ENCODE measurements at regions not wholly inside any gene's neighbourhood (a gene's known extent, or its start where the extent isn't known, plus 50 kb on each side); places are given as distances from the start of the nearest gene placed in this dataset.

- no peak overlapping the region for H2AFZ ChIP-seq (ENCODE audit: low read length)
- ChIA-PET POLR2A (interaction anchor here (1.7 kb wide), 1 partner anchor 10 kb away, joined by 4 read pairs; no protein-coding TSS in a partner anchor), CTCF (ENCODE audit: unreplicated experiment) (no interaction called here)
- H3K79me2 ChIP-seq (ENCODE audit: insufficient read depth, low read depth, low read length): no peaks in the 10 kb centered on the region
- H3K4me3 ChIP-seq (ENCODE audit: low read depth, low read length, poor library complexity, severe bottlenecking): no peak overlapping the region
- no peak for DNase-seq (ENCODE audit: low spot score)
- H3K4me2 ChIP-seq (ENCODE audit: low read length): no peak overlapping the region
- H3K36me3 ChIP-seq (ENCODE audit: insufficient read depth, low read length): no peaks in the 10 kb centered on the region
- H4K20me1 ChIP-seq (ENCODE audit: insufficient read depth, low read length): no peaks in the 10 kb centered on the region
- no peak overlapping the region for H3K27ac ChIP-seq (ENCODE audit: low read depth, low read length, poor library complexity, severe bottlenecking)
- no TSS peak for BruUV-seq (replicated peaks)
- H3K9me3 ChIP-seq (ENCODE audit: low read length): peaks cover 13% of the 10 kb centered on the region; the same call in 1 of the 2 replicates
- no peaks in the 10 kb centered on the region for H3K4me1 ChIP-seq (ENCODE audit: insufficient read depth, low read length, poor library complexity, severe bottlenecking)
- no peak for TF ChIP-seq EZH2phosphoT487 (IDR thresholded peaks at IDR 0.05; ENCODE audit: borderline replicate concordance, low read depth, low read length)
- no peak for TF ChIP-seq CTCF (conservative IDR thresholded peaks at IDR 0.05; ENCODE audit: low read length)
- intact Hi-C loops (cut with micrococcal nuclease; ENCODE audit: unreplicated experiment): no loop called here
- H3K9me2 ChIP-seq (ENCODE audit: insufficient read depth, low read length): no peaks in the 10 kb centered on the region
Observed at GRCh38 chr1:234683127-234683860, 73.3 kb upstream of the IRF2BP2 start.

GRCh38 chr1:234681990-234682389, 72.0 kb upstream of the IRF2BP2 start:
- Histone ChIP-seq H3K9me3 (ENCODE audit: low read length) (peaks cover 13% of the 10 kb centered on the region; the same call in 1 of the 2 replicates), H3K4me1 (ENCODE audit: insufficient read depth, low read length, poor library complexity, severe bottlenecking) (no peaks in the 10 kb centered on the region), H3K9me2 (ENCODE audit: insufficient read depth, low read length) (no peaks in the 10 kb centered on the region), H3K79me2 (ENCODE audit: insufficient read depth, low read depth, low read length) (no peaks in the 10 kb centered on the region), H2AFZ (ENCODE audit: low read length) (no peak overlapping the region), H3K36me3 (ENCODE audit: insufficient read depth, low read length) (no peaks in the 10 kb centered on the region), H3K4me2 (ENCODE audit: low read length) (no peak overlapping the region), H3K4me3 (ENCODE audit: low read depth, low read length, poor library complexity, severe bottlenecking) (no peak overlapping the region), H4K20me1 (ENCODE audit: insufficient read depth, low read length) (no peaks in the 10 kb centered on the region), H3K27ac (ENCODE audit: low read depth, low read length, poor library complexity, severe bottlenecking) (no peak overlapping the region)
- POLR2A ChIA-PET: no interaction called here
- TF ChIP-seq EZH2phosphoT487 (IDR thresholded peaks at IDR 0.05; ENCODE audit: borderline replicate concordance, low read depth, low read length) (no peak), CTCF (conservative IDR thresholded peaks at IDR 0.05; ENCODE audit: low read length) (no peak)
- intact Hi-C loops (cut with micrococcal nuclease; ENCODE audit: unreplicated experiment): no loop called here
- DNase-seq (ENCODE audit: low spot score): no peak
- BruUV-seq (replicated peaks): no TSS peak
- CTCF ChIA-PET (ENCODE audit: unreplicated experiment): no interaction called here

GRCh38 chr1:234681065-234681464, 71.1 kb upstream of the IRF2BP2 start:
- Histone ChIP-seq H3K36me3 (ENCODE audit: insufficient read depth, low read length) (no peaks in the 10 kb centered on the region), H3K9me2 (ENCODE audit: insufficient read depth, low read length) (no peaks in the 10 kb centered on the region), H3K4me1 (ENCODE audit: insufficient read depth, low read length, poor library complexity, severe bottlenecking) (peaks cover under 1% of the 10 kb centered on the region), H2AFZ (ENCODE audit: low read length) (no peak overlapping the region), H3K9me3 (ENCODE audit: low read length) (peaks cover 8% of the 10 kb centered on the region; the same call in 1 of the 2 replicates), H3K4me2 (ENCODE audit: low read length) (no peak overlapping the region), H4K20me1 (ENCODE audit: insufficient read depth, low read length) (no peaks in the 10 kb centered on the region), H3K79me2 (ENCODE audit: insufficient read depth, low read depth, low read length) (no peaks in the 10 kb centered on the region), H3K4me3 (ENCODE audit: low read depth, low read length, poor library complexity, severe bottlenecking) (no peak overlapping the region), H3K27ac (ENCODE audit: low read depth, low read length, poor library complexity, severe bottlenecking) (no peak overlapping the region)
- intact Hi-C loops (cut with micrococcal nuclease; ENCODE audit: unreplicated experiment): no loop called here
- ChIA-PET POLR2A (no interaction called here), CTCF (ENCODE audit: unreplicated experiment) (no interaction called here)
- no peak for TF ChIP-seq CTCF (conservative IDR thresholded peaks at IDR 0.05; ENCODE audit: low read length)
- TF ChIP-seq EZH2phosphoT487 (IDR thresholded peaks at IDR 0.05; ENCODE audit: borderline replicate concordance, low read depth, low read length): no peak
- DNase-seq (ENCODE audit: low spot score): no peak
- no TSS peak for BruUV-seq (replicated peaks)

All from OCI-LY7 (cell line).